Fibroblast of mammary gland (primary cell): ENCODE measurements at regions not wholly inside any gene's neighbourhood (a gene's known extent, or its start where the extent isn't known, plus 50 kb on each side); places are given as distances from the start of the nearest gene placed in this dataset.

ENCODE experiments used
- DNase-seq: peaks from one replicate; pipeline ENCODE4 v3.0.0-alpha.2; 2010; ENCODE audit warnings: low read depth
- H3K4me3 ChIP-seq: 2 replicates; pipeline ENCODE4 v1.5.1; 2011; ENCODE audit warnings: low read depth, mild to moderate bottlenecking, low read length, moderate library complexity; ENCODE audit not compliant: control insufficient read depth
- CTCF ChIP-seq: conservative IDR thresholded peaks from 2 replicates; pipeline ENCODE4 v1.5.1; 2011; ENCODE audit warnings: low read depth, low read length, inconsistent platforms; ENCODE audit not compliant: control insufficient read depth, insufficient read depth

GRCh38 chr18:1003499-1003898 is 98.8 kb downstream of the ADCYAP1 start:
- no peak overlapping the region for H3K4me3 ChIP-seq
- no peak for DNase-seq
- TF ChIP-seq CTCF, result no peak

GRCh38 chr18:1006304-1006703 is 101.6 kb downstream of the ADCYAP1 start:
- H3K4me3 ChIP-seq, result no peak overlapping the region
- TF ChIP-seq CTCF, result no peak
- DNase-seq, result no peak

GRCh38 chr18:1006965-1007364 is 102.3 kb downstream of the ADCYAP1 start:
- DNase-seq, result no peak
- no peak for TF ChIP-seq CTCF
- H3K4me3 ChIP-seq, result no peak overlapping the region

- DNase-seq, result peak; percentile 38
- no peak overlapping the region for H3K4me3 ChIP-seq
- TF ChIP-seq CTCF, result no peak
Measured at GRCh38 chr18:1011349-1011748, 106.7 kb downstream of the ADCYAP1 start.

- TF ChIP-seq CTCF, result no peak
- H3K4me3 ChIP-seq, result no peak overlapping the region
- no peak for DNase-seq
Measured at GRCh38 chr18:1012775-1013174, 108.1 kb downstream of the ADCYAP1 start.

- no peak overlapping the region for H3K4me3 ChIP-seq
- no peak for DNase-seq
- TF ChIP-seq CTCF, result no peak
Measured at GRCh38 chr18:1013951-1014350, 109.3 kb downstream of the ADCYAP1 start.

- no peak overlapping the region for H3K4me3 ChIP-seq
- DNase-seq, result peak; percentile 64
- no peak for TF ChIP-seq CTCF
Measured at GRCh38 chr18:1014509-1014908, 109.8 kb downstream of the ADCYAP1 start.
